Activated CD4-positive, alpha-beta T cell treated with anti-CD3 and anti-CD28 coated beads for 48 hours (primary cell): ENCODE measurements at regions not wholly inside any gene's neighbourhood (a gene's known extent, or its start where the extent isn't known, plus 50 kb on each side); places are given as distances from the start of the nearest gene placed in this dataset.
"Not testable (repeated sequence)": the region's sequence is repeated elsewhere in the genome, so short reads cannot be mapped to it uniquely, and the experiment has no call there.

Experiments used
- DNase-seq: peaks from one replicate; pipeline ENCODE4 v3.0.0-alpha.2; 2020

DNA sequence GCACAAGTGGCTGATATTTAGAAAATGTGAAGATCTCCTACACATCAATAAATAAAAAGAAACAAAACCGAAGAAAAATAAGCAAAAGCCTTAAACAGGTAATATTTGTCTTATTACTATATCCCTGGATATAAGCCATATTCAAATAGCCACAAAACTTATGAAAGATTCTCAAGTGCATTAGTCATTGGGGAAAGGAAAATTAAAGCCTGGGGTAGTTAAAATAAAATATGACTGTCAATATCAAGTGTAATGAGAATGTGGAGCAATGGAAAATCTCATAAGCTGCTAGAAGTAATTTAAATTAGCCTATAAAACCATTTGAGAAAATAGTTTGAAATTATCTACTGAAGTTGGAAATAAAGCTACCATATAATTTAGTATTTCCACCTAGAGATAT, 399.9 kb downstream of the GASK1B start:
- no peak for DNase-seq

DNA sequence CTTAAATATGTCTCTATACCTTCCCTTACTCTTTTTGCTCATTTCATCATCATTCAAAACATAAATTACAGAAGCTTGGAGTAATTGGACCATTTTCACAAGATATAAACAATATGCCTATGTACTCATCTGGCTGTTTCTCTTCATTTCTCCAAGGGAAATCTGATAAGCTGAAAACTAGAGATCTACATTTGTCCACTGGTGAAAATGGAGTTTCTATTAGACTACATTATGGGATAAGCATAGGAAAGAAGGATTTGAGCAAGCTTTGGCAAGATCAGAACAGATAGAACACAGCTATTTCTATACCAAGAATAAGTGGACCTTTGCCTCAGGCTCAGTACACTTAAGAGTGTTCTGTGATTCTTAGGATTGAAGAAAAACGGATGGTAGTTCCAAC, 404.4 kb downstream of the GASK1B start:
- DNase-seq = no peak

DNA sequence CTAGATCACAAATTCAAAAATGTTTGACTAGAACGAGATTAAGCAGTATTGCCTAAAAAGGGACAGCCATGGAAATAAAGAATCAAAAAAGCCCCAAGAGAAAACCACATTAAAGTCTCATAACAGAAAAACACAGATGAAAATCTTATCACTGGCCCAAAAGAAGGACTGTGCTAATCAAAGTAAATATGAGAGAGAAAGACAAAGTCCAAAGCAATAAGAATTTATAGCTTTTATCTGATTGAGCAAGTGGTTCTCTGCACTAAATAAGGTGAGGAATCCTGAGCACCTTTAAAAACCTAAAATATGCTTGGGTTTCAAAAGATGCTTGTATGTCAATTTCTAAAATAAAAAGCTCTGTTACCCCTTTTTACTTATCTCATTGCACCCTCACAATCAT, 409.3 kb downstream of the GASK1B start:
- DNase-seq = no peak

DNA sequence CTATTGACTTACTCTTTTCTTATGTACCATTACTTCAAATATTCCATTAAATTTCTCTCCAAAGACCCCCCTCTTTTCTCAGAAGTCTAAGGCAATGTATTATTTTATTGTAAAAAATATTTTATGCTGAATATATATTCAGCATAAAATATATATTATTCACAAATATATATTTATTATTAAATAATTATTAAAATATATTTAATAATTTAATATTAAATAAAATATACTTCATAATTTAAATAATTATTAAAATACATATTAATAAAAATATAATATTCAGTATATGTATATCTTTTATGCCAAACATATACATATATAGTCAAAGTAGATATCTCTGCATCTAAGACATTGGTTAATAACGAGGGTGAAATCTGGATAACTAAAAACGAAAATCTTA, 418.4 kb downstream of the GASK1B start:
- DNase-seq = no peak

DNA sequence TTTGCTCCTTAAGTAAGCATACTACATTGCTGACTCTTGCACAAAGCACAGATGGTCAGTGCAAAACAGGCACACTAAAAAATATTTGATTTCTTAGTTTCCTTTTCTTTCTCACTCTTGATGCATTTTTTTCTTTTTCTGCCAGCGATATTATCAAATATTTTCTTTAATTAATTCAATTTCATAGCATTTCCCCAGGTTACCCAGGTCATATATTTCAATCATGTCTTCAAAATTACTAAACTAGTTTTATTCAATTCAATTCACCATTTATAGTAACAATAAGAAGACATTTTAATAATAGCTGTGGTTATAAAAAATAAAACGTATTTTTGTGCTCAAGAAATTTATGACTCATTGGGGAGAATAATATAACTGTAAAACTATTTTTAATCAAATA, 421.2 kb downstream of the GASK1B start:
- no peak for DNase-seq

DNA sequence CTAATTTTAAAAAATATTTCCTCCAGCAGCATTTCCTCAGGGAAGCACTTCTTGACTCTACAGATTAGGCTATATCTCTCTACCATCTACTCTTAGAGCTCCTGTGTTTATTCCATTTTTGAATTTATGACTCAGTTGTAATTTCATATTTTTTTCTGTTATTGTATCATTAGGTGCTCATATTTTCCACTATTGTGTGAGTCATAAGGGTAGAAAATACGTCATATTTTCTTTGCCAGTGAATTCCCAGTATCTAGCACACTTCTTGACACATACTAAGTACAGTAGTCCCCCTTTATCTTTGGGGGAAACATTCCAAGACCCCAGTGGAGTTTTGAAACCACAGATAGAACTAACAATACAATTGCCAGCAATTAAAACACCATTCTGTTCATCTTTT, 431.2 kb downstream of the GASK1B start:
- no peak for DNase-seq

DNA sequence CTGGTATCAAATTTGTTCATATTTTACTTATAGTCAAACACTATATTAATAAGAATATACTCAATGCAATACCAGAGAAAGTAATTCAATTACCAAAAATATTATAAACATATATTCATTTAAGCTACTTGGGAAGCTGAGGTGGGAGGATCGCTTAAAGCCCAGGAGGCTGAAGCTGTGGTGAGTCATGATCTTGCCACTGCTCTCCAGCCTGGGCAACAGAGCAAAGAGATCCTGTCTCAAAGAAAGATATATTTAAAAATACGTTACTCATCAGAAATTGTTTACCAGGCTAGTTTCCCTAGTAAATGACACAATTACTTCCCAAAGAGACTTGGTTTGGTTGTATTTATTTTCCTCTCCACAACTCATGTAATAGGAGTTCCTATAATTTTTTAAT, 433.6 kb downstream of the GASK1B start:
- DNase-seq = no peak

DNA sequence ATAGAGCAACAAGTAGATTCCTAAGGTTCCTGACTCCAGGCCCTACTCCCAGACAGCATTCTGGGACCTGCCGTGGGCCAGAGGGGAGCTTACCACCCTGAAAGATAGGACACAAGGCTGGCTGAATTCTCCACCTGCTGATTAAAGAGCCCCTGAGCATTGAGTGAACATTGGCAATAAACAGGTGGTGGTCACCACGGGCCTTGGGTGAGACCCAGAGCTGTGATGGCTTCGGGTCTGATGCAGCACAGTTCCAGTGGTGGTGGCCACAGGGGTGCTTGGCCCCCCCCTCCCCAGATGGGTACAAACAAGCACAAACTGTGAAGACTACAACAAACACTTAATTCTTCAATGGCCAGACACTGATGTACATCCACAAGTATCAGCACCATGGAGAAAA, 444.6 kb downstream of the GASK1B start:
- no peak for DNase-seq

DNA sequence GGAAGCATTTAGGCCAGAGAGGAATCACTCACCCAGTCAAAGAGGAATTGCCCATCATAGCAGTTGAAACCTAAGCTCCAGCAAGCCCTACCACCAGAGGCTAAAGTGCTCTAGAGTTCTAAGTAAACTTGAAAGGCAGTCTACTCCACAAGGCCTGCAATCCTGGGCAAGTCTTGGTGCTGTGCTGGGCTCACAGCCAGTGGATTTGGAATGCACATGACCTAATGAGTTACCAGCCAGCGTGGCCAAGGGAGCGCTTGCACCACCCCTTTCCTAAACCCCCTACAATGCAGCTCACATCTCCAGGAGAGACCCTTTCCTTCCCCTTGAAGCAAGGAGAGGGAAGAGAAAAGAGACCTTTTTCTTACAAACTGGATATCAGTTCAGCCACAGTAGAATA, 445.7 kb downstream of the GASK1B start:
- DNase-seq = no peak

DNA sequence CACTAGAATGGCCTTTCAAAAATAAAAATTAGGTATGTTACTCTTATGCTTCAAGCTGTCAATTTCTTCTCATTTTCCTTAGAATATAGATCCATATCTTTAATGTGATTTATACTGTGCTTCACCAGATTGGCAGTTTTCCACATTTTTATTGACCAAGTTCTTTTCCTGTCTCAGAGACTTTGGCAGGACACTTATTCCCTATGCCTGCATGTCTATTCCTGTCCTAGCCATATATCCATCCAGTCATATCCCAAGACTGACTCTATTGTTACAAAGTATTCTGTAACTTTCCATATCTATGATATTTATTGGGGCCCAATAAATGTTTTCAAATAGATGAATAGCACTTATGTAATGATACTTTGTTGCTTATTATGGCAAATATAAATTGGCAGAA, 450.7 kb downstream of the GASK1B start:
- DNase-seq = no peak

DNA sequence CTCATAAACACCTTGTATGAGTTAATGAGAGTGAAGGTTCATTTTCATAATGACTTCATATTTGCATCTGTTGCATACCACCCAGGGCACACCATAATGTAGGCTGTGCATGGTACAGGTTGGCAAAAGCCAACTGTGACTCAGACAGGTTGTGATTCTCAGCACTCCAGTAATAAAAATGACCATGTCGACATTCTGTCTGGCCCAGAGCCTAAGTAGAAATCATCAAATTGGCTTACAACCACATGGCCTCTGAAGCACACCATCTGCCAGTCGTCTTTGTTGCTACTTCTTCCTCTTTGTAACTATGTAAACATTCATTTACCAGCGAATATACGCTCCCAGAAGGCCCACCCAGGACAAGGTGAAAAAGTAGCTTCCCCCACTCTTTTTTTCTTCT, 459.5 kb downstream of the GASK1B start:
- DNase-seq = no peak

DNA sequence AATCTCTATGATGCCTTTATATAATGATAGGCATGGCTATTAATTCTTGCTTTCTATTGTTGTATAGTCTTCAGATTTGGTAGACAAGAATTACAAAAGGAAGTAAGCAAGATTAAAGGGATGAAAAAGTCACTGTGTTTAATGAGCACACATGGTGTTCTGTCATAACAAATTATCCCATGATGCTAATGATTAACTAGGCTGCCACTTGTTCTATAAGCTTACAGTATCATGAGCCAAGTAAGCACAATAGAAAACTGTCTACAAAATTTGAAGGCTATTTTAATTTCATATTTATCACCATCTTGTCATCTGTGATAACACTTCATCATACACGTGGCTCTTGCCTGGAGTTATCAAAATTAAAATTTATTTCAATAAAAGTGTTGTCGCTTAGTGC, 466.7 kb downstream of the GASK1B start:
- no peak for DNase-seq

DNA sequence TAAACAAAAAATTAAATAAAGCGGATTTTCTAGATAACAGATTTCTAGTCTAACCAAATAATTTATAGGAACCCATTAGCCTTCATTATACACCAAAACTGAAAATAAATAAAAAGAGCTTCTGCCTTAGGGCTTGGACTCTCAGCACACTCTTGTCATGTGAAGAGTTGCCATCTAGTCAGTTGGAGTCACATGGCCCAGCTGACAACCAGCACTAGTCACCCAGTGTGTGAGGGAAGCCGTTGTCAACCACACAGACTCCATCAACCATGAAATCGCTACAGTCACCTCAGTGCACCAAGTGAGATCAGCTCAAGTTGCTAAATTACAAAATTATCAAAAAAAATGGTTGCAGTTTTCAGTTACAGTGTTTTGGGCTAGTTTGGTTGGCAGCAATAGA, 470.0 kb downstream of the GASK1B start:
- DNase-seq = no peak

DNA sequence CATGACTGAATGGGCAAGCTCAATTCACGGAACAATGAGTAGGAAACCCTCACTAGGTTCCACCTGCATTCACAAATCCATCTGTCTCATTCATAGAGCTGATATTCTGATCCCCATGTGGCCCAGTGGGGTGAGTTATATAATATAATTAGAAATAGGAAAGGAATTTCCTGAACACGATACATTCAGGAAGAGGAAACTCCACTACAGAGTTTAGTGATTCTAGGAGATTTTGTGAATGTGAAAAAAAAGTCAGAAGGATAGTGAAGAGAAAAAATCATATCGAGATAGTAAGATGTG, 471.2 kb downstream of the GASK1B start:
- no peak for DNase-seq

DNA sequence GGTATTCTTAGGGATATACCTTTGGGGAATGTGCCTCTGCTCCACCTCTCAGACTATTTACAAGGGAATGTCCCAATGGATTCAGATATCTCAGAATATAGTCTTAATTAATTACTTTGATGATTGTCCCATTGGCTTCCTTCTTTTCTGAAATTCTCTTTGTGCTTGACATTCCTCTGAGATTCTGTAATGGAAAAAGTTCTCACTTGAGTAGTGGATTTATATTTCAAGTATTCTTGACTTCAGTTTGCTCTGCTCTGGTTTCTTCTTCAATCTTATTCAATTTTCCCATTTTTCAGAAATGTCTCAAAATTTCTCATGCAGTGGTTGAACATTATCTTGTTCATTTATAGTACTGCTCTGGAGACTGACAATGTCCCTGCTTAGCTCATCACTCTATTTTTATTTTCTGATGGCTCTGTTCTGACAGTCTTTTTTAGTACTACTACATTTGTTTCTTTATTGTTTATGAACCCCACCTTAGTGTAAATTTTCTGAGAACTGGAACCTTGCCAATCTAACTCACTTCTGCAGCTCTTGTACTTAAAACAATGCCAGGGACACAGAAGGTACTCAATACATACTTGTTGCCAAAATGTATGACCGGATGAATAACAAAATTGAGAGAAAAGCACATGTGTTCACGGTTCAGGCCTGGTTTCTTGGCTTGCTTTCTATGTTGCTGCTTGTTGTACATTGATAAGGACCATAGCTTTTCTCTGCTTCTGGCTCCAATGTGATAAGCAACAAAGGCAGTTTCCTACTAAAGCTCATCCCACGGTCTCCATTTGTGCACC, 471.7 kb downstream of the GASK1B start:
- no peak for DNase-seq

DNA sequence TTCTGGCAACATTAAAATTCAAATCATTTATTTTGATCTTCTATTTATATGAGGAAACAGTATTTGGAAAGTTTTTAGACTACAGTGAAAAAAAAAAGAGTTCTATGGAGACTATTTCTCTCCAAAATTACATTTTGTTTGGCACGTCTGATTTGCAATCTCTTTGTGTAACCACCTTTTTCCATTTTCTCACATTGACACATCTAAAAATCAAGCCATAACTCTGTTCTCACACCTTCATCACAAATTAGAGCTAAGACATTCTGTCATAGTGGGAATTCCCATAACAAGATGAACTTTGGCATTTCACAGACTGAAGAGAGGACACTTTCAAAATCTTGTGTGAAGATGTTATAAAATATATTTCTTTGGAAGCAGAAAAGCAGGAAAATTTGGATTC, 468.9 kb downstream of the GRIA2 start:
- no peak for DNase-seq

DNA sequence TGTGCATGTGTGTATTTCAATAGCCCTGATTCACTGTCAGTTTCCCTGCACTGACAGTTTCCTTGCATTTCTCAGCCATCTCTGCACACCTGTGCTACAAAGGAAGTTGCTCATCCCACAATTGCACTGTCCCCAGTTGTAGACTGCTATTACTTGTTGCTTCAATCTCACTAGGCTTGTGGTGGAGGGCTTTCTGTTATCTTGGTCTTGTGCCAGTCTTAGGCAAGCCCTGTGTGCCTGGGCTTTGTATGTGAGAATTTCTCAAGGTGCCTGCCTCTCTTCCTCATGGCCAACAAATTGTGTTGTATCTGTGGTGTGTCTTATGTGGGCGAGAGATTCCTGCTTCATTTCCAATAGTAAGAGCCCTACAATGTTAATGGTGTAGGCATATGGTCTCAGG, 467.4 kb downstream of the GRIA2 start:
- DNase-seq = no peak

DNA sequence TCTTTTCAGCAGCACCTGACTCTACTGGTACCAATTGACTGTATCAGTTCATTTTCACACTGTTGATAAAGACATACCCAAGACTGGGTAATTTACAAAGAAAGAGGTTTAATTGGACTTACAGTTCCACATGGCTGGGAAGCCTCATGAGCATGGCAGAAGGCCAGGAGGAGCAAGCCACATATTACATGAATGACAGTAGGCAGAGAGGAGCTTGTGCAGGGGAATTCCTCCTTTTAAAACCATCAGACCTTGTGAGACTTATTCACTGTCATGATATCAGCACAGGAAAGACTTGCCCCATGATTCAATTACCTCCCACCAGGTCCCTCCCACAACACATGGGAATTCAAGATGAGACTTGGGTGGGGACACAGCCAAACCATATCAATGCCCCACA, 458.8 kb downstream of the GRIA2 start:
- not testable (repeated sequence) for DNase-seq

DNA sequence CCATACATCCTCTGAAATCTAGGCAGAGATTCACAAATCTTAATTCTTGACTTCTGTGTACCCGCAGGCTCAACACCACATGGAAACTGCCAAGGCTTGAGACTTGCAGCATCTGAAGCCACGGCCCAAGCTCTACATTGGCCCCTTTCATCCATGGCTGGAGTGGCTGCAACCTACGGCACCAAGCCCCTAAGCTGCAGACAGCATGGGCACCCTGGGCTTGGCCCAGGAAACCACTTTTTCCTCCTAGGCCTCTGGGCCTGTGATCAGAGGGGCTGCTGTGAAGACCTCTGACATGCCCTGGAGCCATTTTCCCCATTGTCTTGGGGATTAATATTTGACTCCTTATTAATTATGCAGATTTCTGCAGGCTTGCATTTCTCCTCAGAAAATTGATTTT, 457.9 kb downstream of the GRIA2 start:
- DNase-seq = no peak

DNA sequence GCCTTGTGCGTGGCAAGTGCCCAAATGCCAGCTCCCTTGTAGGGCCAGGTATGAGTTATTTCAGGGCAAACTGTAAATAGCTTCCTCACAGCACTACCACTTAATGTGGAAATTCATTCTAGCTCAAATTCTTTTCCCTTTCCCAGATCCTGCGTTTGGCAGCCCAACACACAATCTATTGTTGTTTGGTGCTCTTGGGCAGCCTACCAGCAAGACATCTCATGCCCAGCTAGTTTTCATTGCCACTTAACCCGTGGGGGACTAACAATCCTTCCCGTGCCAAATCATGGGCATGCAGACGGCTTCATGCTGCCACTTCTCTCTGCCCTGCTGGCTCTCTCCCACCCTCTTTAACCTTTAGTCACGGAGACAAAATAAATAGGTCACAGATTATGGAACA, 454.2 kb downstream of the GRIA2 start:
- no peak for DNase-seq

DNA sequence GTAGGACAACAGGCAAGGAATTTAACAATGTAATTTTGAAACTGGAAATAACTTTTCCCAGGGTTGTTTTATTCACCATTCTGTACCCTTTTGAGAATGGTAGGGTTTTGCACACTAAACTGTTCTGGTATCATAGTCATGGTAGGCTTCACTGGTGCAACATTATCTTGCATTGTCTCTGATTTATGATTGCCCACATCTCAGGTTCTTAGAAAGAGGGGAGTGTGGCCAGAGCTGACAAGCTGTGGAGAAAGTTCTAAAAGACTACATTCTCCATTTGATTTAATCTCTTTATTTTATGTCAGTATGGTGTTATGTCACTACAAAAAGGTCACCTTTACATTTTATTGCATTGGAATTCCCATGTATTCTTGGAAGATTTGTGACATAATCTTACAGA, 447.3 kb downstream of the GRIA2 start:
- no peak for DNase-seq

DNA sequence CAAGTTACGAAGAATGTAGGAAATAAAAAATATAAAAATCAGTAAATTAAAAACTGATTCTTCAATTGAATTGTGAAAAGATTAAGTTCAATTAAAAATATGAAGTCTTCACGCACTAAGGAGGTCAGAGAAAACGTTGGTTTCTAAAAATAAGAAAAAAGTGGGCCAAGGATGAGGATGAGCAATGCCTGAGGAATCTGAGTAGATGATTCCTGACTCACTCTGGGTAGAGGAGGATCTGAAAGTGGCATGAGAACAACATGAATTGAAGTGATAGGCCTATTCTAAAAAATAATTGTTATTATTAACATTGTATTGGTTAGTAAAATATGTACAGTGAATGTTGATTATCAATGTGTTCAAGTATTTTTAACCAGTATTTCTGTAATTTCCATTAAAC, 444.2 kb downstream of the GRIA2 start:
- no peak for DNase-seq

DNA sequence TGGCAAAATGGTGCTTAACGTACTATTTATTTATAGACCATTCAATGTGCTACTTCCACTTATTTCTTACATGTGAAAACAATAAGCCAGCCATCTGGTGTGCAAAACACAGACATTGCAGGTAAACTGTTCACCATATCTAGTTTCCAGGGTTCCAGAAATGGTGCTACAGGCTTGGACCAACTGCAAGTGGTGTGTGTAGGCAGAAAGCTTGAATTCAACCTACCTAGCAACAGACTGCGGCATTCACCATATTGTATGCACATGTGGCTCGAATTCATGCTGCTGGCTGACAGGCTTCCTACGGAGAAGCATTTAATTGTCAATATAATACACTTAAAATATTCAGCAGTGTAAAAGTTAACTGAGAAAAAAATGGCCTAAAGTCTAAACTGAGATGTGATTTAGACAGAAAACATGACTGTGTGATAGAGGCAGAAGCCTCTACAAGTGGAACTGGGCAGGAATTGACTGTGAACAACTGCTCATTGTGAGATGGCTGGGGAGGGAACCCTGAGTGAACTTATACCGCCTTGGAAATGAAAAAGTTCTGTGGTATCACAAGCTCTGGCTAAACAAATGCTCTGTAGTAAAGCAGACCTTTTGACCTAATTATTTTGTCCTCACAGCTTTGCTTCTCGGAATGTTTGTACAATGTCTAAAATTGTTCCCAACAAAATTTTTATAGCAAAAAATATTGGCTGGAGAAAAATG, 434.7 kb downstream of the GRIA2 start:
- no peak for DNase-seq

DNA sequence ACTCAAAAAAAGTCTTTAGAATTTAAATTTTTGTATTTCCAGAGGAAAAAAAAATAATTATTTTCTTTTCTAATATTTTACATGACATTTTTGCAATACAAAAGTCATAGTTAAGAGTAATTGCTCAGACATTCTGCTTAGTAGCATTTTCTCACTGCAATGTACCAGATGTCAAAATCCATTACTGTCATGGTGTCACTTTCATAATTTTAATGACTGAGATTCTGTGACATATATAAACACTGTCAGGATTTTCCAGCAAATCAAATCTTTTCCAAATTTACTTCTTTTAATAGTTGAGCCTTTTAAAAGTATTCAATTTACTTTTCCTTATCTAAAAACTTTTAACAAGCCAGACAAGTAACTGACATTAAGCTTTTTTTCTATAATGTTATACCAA, 422.7 kb downstream of the GRIA2 start:
- DNase-seq = no peak

DNA sequence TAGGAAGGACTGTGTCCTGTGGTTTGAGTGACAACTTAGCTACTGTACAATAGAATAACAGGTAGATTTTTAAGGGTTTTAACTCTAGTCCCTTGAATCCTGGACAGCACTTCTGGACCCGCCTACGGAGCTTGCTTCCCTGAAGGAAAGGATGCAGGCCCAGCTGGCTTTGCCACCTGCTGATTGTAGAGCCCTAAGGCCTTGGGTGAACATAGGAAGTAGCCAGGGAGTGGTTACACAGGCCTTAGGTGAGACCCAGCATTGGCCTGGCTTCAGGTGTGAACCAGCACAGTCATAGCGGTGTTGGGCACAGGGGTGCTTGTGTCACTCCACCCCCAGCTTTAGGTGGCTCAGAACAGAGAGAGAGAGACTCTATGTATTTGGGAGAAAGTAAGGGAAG, 413.5 kb downstream of the GRIA2 start:
- DNase-seq = no peak
